Progenitor cell of endocrine pancreas (in vitro differentiated cells): ENCODE measurements at regions not wholly inside any gene's neighbourhood (a gene's known extent, or its start where the extent isn't known, plus 50 kb on each side); places are given as distances from the start of the nearest gene placed in this dataset.

Experiments used
- DNase-seq: peaks from one replicate; pipeline ENCODE4 v3.0.0; 2021; ENCODE audit warnings: low spot score; ENCODE audit not compliant: unreplicated experiment
- H3K27ac Mint-ChIP-seq: 2 replicates; pipeline ENCODE4 v1.8.0; 2021; ENCODE audit warnings: mild to moderate bottlenecking, moderate library complexity, mixed read lengths
- H3K27me3 Mint-ChIP-seq: 2 replicates; pipeline ENCODE4 v1.8.0; 2021; ENCODE audit warnings: mixed read lengths
- H3K36me3 Mint-ChIP-seq: 2 replicates; pipeline ENCODE4 v1.8.0; 2022; ENCODE audit warnings: mixed read lengths; ENCODE audit not compliant: insufficient read depth
- H3K4me1 Mint-ChIP-seq: 2 replicates; pipeline ENCODE4 v1.8.0; 2021; ENCODE audit warnings: low read depth, mixed read lengths
- H3K4me3 Mint-ChIP-seq: 2 replicates; pipeline ENCODE4 v1.8.0; 2021; ENCODE audit warnings: low read depth, mild to moderate bottlenecking, moderate library complexity, mixed read lengths
- H3K9me3 Mint-ChIP-seq: 2 replicates; pipeline ENCODE4 v1.8.0; 2021; ENCODE audit warnings: low read depth, mixed read lengths
- CTCF ChIP-seq: fragments of 200-600 bp; sonication (generic); IDR thresholded peaks from one replicate; pipeline ENCODE4 v1.5.0; 2021; ENCODE audit warnings: antibody characterized with exemption, mild to moderate bottlenecking; ENCODE audit not compliant: unreplicated experiment

GRCh38 chr17:65470783-65471182, 90.7 kb downstream of the AXIN2 start:
- TF ChIP-seq CTCF = no peak
- Mint-ChIP-seq H3K36me3 (no peaks in the 10 kb centered on the region), H3K9me3 (no peaks in the 10 kb centered on the region), H3K4me3 (no peak overlapping the region), H3K4me1 (no peaks in the 10 kb centered on the region), H3K27me3 (peaks cover 14% of the 10 kb centered on the region), H3K27ac (peak overlapping the region; percentile 72)
- no peak for DNase-seq

- H3K27ac Mint-ChIP-seq = no peak overlapping the region
- TF ChIP-seq CTCF = no peak
- H3K9me3 Mint-ChIP-seq = no peaks in the 10 kb centered on the region
- no peaks in the 10 kb centered on the region for H3K4me1 Mint-ChIP-seq
- no peak overlapping the region for H3K4me3 Mint-ChIP-seq
- DNase-seq = no peak
- peaks cover 13% of the 10 kb centered on the region for H3K27me3 Mint-ChIP-seq
- no peaks in the 10 kb centered on the region for H3K36me3 Mint-ChIP-seq
Measured at GRCh38 chr17:65468321-65468720, 93.1 kb downstream of the AXIN2 start.

GRCh38 chr17:65467156-65467555, 94.3 kb downstream of the AXIN2 start:
- H3K27me3 Mint-ChIP-seq = peaks cover 13% of the 10 kb centered on the region
- no peaks in the 10 kb centered on the region for H3K4me1 Mint-ChIP-seq
- DNase-seq = no peak

GRCh38 chr17:65466547-65466946, 94.9 kb downstream of the AXIN2 start:
- no peaks in the 10 kb centered on the region for H3K9me3 Mint-ChIP-seq
- H3K4me1 Mint-ChIP-seq = no peaks in the 10 kb centered on the region
- H3K27me3 Mint-ChIP-seq = peaks cover 10% of the 10 kb centered on the region
- no peak for DNase-seq
- H3K27ac Mint-ChIP-seq = no peak overlapping the region
- TF ChIP-seq CTCF = no peak
- H3K36me3 Mint-ChIP-seq = no peaks in the 10 kb centered on the region
- H3K4me3 Mint-ChIP-seq = no peak overlapping the region

More at GRCh38 chr17:65467156-65467555, 94.3 kb downstream of the AXIN2 start:
- no peaks in the 10 kb centered on the region for H3K36me3 Mint-ChIP-seq
- no peaks in the 10 kb centered on the region for H3K9me3 Mint-ChIP-seq
- no peak overlapping the region for H3K27ac Mint-ChIP-seq
- no peak for TF ChIP-seq CTCF
- no peak overlapping the region for H3K4me3 Mint-ChIP-seq

GRCh38 chr17:65463242-65463641, 98.2 kb downstream of the AXIN2 start:
- Mint-ChIP-seq H3K36me3 (no peaks in the 10 kb centered on the region), H3K27ac (no peak overlapping the region), H3K9me3 (no peaks in the 10 kb centered on the region), H3K4me1 (peaks cover 8% of the 10 kb centered on the region), H3K4me3 (no peak overlapping the region), H3K27me3 (peaks cover 8% of the 10 kb centered on the region)
- TF ChIP-seq CTCF = no peak
- no peak for DNase-seq
